Gastroesophageal sphincter (tissue), 3 donors: ENCODE measurements at regions not wholly inside any gene's neighbourhood (a gene's known extent, or its start where the extent isn't known, plus 50 kb on each side); places are given as distances from the start of the nearest gene placed in this dataset.

Experiments
- EP300 ChIP-seq: sonication (generic); formaldehyde crosslinking; IDR thresholded peaks from one replicate; pipeline ENCODE4 v1.6.1; 2017; ENCODE audit warnings: antibody characterized with exemption, mild to moderate bottlenecking
- POLR2A ChIP-seq, 2 donors: fragments of 450-650 bp; IDR thresholded peaks; one replicate each; pipeline ENCODE4 v1.6.1; 2017; ENCODE audit warnings: antibody characterized with exemption in 2 of 2, mild to moderate bottlenecking in 2 of 2, moderate library complexity in 1 of 2
- POLR2AphosphoS5 ChIP-seq: sonication (generic); formaldehyde crosslinking; IDR thresholded peaks from one replicate; pipeline ENCODE4 v1.6.1; 2017; ENCODE audit warnings: antibody characterized with exemption
- TF ChIP-seq, protein P1 (sequence below), 4 experiments: fragments of 200-600 bp in 2 of 4; fragments of 450-650 bp in 2 of 4; sonication (generic) in 1 of 4; IDR thresholded peaks; one replicate each; pipeline ENCODE4 v1.5.1; 2017 to 2019; ENCODE audit warnings: antibody characterized with exemption in 4 of 4, mild to moderate bottlenecking in 2 of 4, moderate library complexity in 2 of 4

DNA sequence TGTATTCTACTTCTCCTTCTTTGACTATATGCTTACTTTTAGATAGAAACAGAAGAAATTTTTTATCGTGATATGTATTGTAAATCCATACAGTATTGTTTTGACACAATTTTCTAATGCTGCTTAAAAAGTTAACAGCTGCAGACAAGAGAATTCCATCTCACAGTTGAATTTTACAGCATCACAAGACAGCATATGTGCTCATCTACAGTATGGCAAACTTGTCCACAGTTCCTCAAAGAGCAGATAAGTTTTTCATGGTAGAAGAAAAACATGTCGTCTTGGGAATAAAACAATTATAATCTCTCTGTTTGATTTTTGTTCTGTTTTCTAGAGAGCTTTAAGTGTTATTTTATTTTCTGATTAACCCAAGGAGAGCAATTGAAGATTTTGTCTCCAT is 438.5 kb upstream of the NUDT12 start:
- TF ChIP-seq, protein P1, sequence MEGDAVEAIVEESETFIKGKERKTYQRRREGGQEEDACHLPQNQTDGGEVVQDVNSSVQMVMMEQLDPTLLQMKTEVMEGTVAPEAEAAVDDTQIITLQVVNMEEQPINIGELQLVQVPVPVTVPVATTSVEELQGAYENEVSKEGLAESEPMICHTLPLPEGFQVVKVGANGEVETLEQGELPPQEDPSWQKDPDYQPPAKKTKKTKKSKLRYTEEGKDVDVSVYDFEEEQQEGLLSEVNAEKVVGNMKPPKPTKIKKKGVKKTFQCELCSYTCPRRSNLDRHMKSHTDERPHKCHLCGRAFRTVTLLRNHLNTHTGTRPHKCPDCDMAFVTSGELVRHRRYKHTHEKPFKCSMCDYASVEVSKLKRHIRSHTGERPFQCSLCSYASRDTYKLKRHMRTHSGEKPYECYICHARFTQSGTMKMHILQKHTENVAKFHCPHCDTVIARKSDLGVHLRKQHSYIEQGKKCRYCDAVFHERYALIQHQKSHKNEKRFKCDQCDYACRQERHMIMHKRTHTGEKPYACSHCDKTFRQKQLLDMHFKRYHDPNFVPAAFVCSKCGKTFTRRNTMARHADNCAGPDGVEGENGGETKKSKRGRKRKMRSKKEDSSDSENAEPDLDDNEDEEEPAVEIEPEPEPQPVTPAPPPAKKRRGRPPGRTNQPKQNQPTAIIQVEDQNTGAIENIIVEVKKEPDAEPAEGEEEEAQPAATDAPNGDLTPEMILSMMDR (IDR thresholded peaks at IDR 0.05) = no peak
- TF ChIP-seq POLR2A (IDR thresholded peaks at IDR 0.05) = no peak
- TF ChIP-seq EP300 = no peak
- TF ChIP-seq POLR2AphosphoS5 = no peak
